ENCODE measurements at regions not wholly inside any gene's neighbourhood (a gene's known extent, or its start where the extent isn't known, plus 50 kb on each side); places are given as distances from the start of the nearest gene placed in this dataset.

DNA sequence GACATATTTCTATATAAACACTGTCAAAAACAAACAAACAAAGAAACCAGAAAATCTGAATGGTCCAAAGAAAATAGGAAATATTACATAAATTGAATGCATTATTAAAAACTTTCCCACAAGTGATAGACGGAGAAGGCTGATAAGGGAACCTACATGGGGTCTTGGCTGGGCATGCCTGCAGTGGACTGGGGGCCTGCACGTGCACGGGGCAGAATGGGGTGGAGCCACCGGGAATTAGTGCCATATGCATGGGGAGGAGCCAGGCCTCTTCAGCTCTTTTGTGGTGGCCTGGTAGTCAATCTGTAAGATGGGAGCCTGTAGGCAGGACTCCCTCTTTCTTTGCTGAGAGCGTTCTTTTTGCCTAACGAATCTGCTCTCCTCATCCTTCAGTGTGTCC lies 1031.7 kb upstream of the FBXO33 start:
- no peaks in the 10 kb centered on the region for H3K4me1 Mint-ChIP-seq
- ATAC-seq: no peak

DNA sequence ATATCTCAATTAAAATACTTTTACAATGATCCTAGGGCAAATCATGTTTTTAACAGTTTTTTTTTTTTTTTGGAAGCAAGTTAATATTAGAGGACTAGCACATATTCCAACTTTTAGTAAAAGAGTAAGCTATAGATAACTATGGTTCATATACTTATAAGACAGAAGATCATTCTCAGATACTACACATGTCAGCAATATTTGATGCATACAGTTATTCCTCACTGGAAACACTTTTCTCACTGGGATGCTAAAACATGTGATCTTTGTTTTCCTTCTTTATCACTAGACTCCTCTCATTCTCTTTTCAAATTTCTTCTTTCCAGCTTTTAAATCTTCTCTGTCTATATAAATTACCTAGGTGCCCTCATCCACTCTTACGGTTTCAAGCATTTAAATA lies 1020.4 kb upstream of the FBXO33 start:
- H3K27ac Mint-ChIP-seq: no peak overlapping the region
- ATAC-seq (no peak), DNase-seq (no peak)
- no peaks in the 10 kb centered on the region for H3K4me1 Mint-ChIP-seq
- H3K27me3 Mint-ChIP-seq: no peaks in the 10 kb centered on the region
- H3K4me3 Mint-ChIP-seq: no peak overlapping the region
- H3K9me3 Mint-ChIP-seq: no peaks in the 10 kb centered on the region

More for the DNA sequence above, 1031.7 kb upstream of the FBXO33 start:
- no peaks in the 10 kb centered on the region for H3K27me3 Mint-ChIP-seq
- H3K27ac Mint-ChIP-seq: peak overlapping the region in 1 of 2 donors; percentile 43
- DNase-seq: no peak
- H3K9me3 Mint-ChIP-seq: peaks cover 4 to 16% of the 10 kb centered on the region in 2 donors
- H3K4me3 Mint-ChIP-seq: no peak overlapping the region

DNA sequence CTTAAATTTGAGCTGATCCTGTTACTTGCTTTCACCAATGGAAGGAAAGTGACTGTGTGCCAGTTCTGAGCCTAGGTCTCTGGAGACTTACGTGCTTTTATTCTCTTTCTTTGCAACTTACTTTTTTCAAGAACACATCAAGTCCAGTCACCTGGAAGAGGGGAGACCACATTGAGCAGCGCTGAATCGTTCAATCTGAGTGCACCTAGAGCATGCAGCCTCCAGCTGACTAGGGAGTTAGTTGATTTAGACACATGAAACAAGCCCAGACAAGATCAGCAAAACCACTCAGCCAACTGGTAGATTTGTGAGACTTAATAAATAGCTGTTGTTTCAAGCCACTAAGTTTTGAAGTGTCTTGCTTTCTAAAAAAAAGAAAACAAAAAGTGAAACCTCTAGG lies 1014.8 kb upstream of the FBXO33 start:
- H3K4me1 Mint-ChIP-seq: no peaks in the 10 kb centered on the region
- DNase-seq (no peak), ATAC-seq (no peak)
- H3K9me3 Mint-ChIP-seq: no peaks in the 10 kb centered on the region
- H3K27ac Mint-ChIP-seq: no peak overlapping the region
- no peak overlapping the region for H3K4me3 Mint-ChIP-seq
- no peaks in the 10 kb centered on the region for H3K27me3 Mint-ChIP-seq

DNA sequence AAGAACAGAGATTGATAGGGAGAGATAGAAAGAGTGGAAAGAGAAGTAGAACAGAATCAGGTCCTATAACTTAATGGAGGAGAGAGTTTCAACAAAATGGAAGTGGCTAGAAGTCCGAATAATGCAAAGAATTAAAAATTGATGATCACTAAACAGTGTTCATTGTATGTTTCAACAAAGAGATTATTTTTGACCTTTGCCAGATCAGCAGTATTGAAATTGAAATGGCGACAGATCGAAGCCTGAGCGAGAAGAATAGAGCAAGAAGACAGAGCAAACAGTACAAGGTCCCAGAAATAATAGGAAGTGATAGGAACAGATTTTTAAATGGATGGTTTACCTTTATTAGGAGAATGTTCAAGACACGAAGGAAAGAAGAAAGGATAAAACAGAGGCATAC lies 1012.8 kb upstream of the FBXO33 start:
- Mint-ChIP-seq H3K27me3 (no peaks in the 10 kb centered on the region), H3K27ac (no peak overlapping the region), H3K4me1 (no peaks in the 10 kb centered on the region), H3K4me3 (no peak overlapping the region), H3K9me3 (no peaks in the 10 kb centered on the region)
- ATAC-seq: no peak
- no peak for DNase-seq

DNA sequence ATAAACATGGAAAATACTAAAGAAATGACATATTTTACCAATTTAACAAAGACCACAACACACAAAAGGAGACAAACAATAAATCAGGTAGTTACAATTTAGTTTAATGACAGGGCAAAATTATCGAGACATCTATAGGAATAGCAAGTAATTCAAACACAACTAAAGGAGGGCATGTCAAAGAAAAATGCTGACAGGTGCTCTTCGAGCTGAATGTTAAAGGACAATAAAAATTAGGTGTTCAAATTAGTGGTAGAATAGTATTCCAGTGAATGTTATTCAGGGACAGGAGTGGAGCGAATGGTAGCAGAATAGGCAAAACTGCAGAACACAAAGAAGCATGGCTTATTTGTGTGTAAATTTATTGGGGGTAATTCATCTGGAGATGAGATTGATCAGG lies 1004.3 kb upstream of the FBXO33 start:
- ATAC-seq (no peak), DNase-seq (no peak)
- no peaks in the 10 kb centered on the region for H3K4me1 Mint-ChIP-seq
- no peak overlapping the region for H3K27ac Mint-ChIP-seq
- no peaks in the 10 kb centered on the region for H3K27me3 Mint-ChIP-seq
- no peaks in the 10 kb centered on the region for H3K9me3 Mint-ChIP-seq
- no peak overlapping the region for H3K4me3 Mint-ChIP-seq

DNA sequence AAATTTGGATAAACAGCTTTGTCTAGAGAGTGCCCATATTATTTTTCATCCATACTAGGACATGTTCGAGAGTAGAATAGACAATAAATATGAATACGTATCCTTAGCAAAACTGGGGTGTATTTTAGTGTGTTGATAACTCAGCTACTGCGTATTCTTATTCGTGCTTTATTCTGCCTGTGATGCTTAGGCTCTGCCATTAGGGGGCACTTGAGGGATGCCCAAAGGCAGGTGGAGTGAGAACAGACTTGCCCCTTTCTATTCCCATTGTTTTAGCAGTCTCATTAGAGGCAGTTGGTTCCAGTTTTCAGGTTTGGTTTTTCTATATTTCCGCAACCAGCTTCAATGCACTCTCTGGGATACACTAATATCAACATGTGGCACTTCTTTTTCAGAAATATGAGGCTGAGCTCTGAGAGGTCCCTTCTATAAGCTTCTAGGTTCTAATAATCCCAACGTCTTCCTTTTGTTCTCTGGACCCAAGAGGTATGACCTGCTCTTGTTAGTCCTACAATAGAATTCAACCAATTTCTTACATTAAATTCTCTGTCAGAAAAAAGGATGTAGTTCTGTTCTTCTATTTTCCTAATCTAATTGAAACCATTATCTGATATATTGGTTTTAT lies 985.7 kb upstream of the FBXO33 start:
- no peak for ATAC-seq
- H3K27ac Mint-ChIP-seq: no peak overlapping the region

DNA sequence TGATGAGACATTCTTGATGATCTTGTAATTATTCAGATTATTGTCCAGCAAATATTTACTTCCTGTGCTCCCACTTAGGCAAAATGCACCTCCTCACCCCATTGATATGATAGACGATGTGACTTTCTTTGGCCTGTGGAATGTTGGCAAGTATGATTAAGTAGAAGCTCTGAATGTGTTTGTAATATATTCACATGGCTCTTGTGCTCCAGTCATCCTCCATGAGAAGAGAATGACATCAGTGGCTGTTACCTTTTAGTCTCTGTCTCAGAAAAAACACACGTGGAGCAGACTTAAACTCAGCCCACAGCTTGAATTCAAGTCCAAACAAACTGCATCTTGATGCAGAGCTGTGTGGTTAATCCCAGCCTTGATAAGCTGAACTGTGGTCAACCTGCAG lies 984.3 kb upstream of the FBXO33 start:
- no peaks in the 10 kb centered on the region for H3K9me3 Mint-ChIP-seq
- no peaks in the 10 kb centered on the region for H3K27me3 Mint-ChIP-seq
- H3K4me1 Mint-ChIP-seq: no peaks in the 10 kb centered on the region
- H3K4me3 Mint-ChIP-seq: no peak overlapping the region
- DNase-seq (no peak), ATAC-seq (no peak)
- H3K27ac Mint-ChIP-seq: peak overlapping the region in 1 of 2 donors; percentile 27

More for the DNA sequence above, 985.7 kb upstream of the FBXO33 start:
- Mint-ChIP-seq H3K27me3 (no peaks in the 10 kb centered on the region), H3K9me3 (no peaks in the 10 kb centered on the region), H3K4me1 (no peaks in the 10 kb centered on the region), H3K4me3 (no peak overlapping the region)
- peak; percentile 10 to 13 for DNase-seq

DNA sequence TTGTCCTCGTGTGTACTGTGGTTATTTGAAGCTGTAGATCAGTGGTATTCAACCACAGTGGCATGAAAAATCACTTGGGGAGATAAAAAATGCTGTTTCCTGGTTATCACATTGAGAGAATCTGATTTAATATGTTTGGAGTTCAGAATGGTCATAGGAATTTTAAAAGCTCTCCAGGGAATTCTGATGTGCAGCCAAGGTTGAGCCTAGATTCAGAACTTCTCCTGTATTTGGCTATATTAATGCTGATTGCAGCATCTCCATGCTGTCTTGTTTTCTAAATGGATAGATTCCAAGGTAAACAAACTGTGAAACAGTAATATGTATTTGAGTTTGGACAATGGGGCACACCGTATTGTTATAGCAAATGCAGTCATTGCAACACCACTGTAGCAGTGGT lies 982.2 kb upstream of the FBXO33 start:
- Mint-ChIP-seq H3K27ac (no peak overlapping the region), H3K9me3 (peaks cover 8 to 9% of the 10 kb centered on the region in 2 donors), H3K4me1 (no peaks in the 10 kb centered on the region), H3K27me3 (no peaks in the 10 kb centered on the region), H3K4me3 (no peak overlapping the region)
- no peak for DNase-seq
- no peak for ATAC-seq

DNA sequence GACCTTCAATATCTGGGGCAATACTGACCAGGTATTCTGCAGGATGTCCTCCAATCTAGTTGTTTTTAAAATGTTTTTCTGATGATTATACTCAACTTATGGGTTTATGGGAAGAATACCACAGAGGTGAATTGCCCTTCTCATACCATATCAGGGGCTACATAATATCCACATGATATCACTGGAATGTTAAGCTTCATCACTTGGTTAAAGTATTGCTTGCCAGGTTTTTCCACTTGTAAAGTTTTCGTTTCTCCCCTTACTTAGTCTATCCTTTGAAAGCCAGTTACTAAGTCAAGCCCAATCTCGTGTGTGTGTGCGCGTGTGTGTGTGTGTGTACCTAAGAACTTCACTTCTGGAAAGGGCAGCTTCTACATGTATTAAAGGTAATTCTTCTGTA lies 980.9 kb upstream of the FBXO33 start:
- H3K9me3 Mint-ChIP-seq: peaks cover 8 to 14% of the 10 kb centered on the region in 2 donors
- no peaks in the 10 kb centered on the region for H3K4me1 Mint-ChIP-seq
- no peak overlapping the region for H3K4me3 Mint-ChIP-seq
- no peak for DNase-seq
- ATAC-seq: no peak
- H3K27ac Mint-ChIP-seq: no peak overlapping the region
- H3K27me3 Mint-ChIP-seq: no peaks in the 10 kb centered on the region

DNA sequence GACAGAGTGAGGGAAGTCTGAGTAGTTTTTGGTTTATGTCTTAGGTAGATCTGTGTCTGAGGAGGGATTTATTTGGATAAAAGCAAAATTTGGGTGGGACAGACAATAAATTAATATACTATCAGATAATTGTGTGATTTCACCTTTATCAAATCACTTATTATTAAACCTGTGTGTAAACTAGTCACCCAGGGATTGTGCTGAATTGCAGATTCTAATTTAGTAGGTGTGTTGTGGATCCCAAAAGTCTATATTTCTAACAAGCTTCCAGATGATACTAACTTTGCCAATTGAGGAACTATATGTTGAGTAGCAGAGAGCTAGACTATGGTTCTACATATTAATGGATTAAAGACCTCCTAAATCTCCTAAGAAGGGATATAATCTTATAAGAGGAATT lies 978.5 kb upstream of the FBXO33 start:
- no peak overlapping the region for H3K27ac Mint-ChIP-seq
- ATAC-seq (no peak), DNase-seq (no peak)
- H3K4me3 Mint-ChIP-seq: no peak overlapping the region
- no peaks in the 10 kb centered on the region for H3K27me3 Mint-ChIP-seq
- H3K9me3 Mint-ChIP-seq: peaks cover 19 to 30% of the 10 kb centered on the region in 2 donors
- no peaks in the 10 kb centered on the region for H3K4me1 Mint-ChIP-seq

DNA sequence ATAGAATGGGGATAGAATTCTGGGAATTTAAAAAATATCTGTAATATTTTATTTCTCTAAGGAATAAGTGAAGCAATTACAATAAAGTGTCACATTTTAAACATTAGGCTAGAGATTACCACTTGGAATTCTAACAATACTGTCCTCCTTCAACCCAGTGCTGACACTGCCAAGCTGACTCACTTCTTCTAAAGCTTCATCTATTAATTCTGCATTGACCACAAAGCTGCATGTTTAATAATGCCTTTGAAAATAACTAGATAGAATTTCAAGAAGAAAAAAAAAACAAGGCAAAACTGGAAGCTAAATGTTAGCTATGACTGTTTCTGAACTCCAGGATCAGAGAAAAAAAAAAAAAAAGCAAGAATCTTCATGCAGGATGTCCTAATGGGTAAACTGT lies 970.7 kb upstream of the FBXO33 start:
- no peak overlapping the region for H3K4me3 Mint-ChIP-seq
- DNase-seq (no peak), ATAC-seq (no peak)
- peaks cover 5 to 24% of the 10 kb centered on the region in 2 donors for H3K9me3 Mint-ChIP-seq
- H3K27ac Mint-ChIP-seq: no peak overlapping the region
- H3K27me3 Mint-ChIP-seq: no peaks in the 10 kb centered on the region
- H3K4me1 Mint-ChIP-seq: no peaks in the 10 kb centered on the region

DNA sequence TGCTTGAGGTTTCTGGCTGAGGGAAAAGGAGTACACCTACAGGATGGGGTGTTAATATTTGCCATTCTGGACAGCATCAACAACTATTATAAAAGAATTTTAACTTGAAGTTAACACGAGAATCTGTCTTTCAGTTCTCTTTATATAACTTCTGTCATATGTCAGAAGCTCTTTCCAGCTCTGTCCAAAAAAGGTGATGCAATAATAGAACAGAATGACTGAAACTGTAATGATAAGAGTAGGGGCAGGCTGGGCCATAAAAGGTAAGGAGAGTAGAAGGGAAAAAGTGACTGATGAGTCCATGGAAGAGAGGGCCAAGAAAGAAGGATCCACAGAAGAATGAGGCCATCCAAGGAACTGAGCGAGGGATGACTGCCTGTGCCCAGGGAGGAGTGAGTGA lies 966.7 kb upstream of the FBXO33 start:
- H3K4me1 Mint-ChIP-seq: no peaks in the 10 kb centered on the region
- H3K9me3 Mint-ChIP-seq: no peaks in the 10 kb centered on the region
- no peak for ATAC-seq
- no peak overlapping the region for H3K4me3 Mint-ChIP-seq
- H3K27ac Mint-ChIP-seq: peak overlapping the region in 1 of 2 donors; percentile 38
- no peaks in the 10 kb centered on the region for H3K27me3 Mint-ChIP-seq
- DNase-seq: no peak

DNA sequence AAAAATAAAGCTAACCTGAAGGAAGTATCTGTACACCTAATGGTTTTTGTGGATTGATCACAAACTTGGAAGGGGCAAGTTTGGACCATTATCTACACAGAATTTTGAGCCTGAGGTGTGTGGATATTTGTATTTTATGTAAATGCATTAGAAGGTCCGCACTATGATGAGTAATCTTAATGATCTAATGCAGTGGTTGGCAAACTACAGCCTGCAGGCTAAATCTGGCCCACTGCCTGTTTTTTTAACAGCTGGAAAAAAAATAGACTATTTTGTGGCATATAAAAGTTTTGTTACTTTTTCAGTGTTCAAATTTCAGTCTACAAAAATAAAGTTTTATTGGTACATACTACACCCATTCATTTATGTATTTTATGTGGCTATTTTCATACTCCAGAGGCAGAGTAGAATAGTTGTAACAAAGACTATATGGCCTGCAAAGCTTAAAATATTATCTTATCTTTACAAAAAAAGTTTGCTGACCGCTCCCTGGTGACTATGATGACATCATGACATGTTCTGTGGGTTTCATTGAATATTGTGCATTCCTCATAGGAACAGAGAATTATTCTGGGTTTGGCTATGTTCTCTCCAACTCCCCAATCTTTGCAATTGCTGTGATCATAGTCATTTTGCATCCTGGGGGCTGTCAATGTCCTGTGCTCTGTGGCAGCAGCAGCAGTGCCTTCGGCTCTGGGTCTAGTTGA lies 962.6 kb upstream of the FBXO33 start:
- DNase-seq (no peak), ATAC-seq (no peak)
- Mint-ChIP-seq H3K27me3 (no peaks in the 10 kb centered on the region), H3K27ac (no peak overlapping the region), H3K4me1 (no peaks in the 10 kb centered on the region), H3K4me3 (no peak overlapping the region), H3K9me3 (no peaks in the 10 kb centered on the region)

DNA sequence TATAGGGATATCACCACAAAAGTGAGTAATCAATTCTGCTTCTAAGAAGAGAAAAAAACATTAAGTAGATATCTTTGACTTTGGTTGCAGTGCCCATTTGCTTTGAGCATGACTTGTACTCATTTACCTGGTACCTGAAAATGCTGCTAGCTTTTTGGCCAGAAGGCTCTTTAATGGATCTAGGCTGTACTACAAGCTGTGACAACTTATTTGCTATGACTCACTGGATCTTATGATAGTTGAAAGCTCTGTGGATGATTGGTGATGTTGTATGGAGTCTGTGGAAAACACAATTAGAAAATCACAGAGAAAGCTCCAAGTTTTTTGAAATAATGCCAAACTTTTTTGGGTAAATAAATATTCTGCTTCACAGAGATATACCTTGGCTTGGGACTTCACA lies 960.9 kb upstream of the FBXO33 start:
- no peak overlapping the region for H3K27ac Mint-ChIP-seq
- no peak for DNase-seq
- no peaks in the 10 kb centered on the region for H3K9me3 Mint-ChIP-seq
- H3K4me1 Mint-ChIP-seq: no peaks in the 10 kb centered on the region
- no peak overlapping the region for H3K4me3 Mint-ChIP-seq
- ATAC-seq: no peak
- no peaks in the 10 kb centered on the region for H3K27me3 Mint-ChIP-seq

DNA sequence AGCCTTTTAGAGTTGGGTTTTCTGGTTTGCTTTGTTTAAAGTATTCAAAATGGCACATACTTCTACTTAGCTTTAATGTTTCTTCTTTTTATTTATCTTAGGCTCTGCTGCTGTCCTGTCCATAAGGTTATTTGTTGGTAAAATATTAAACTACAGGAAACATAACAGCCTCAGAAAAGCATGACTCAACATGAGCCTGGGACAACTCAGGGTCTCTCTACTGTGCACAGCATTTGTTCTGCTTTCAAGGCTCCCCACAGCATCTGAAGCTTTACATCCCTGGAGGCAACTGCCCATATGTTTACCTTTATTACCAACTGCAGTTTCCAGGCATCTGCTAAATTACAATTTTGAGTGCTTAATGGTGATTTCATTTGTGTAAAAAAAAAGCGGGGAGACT lies 954.2 kb upstream of the FBXO33 start:
- ATAC-seq (no peak), DNase-seq (no peak)
- no peaks in the 10 kb centered on the region for H3K9me3 Mint-ChIP-seq
- no peak overlapping the region for H3K27ac Mint-ChIP-seq
- no peaks in the 10 kb centered on the region for H3K27me3 Mint-ChIP-seq
- H3K4me3 Mint-ChIP-seq: no peak overlapping the region
- H3K4me1 Mint-ChIP-seq: no peaks in the 10 kb centered on the region

DNA sequence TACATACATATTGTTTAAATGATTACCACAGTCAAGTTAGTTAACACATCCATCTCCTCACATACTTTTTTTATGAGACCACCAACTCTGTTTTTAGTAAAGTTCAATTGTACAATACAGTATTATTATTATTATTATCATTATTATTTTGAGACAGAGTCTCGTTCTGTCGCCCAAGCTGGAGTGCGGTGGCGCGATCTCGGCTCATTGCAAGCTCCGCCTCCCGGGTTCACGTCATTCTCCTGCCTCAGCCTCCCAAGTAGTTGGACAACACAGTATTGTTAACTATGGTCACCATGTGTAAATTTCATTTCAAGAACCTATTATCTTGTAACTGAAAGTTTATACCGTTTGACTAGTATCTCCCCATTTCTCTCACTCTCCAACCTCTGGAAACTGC lies 942.0 kb upstream of the FBXO33 start:
- DNase-seq: no peak
- Mint-ChIP-seq H3K27me3 (no peaks in the 10 kb centered on the region), H3K4me3 (no peak overlapping the region), H3K9me3 (peaks cover 0 to under 1% of the 10 kb centered on the region in 2 donors), H3K27ac (no peak overlapping the region), H3K4me1 (no peaks in the 10 kb centered on the region)
- no peak for ATAC-seq

DNA sequence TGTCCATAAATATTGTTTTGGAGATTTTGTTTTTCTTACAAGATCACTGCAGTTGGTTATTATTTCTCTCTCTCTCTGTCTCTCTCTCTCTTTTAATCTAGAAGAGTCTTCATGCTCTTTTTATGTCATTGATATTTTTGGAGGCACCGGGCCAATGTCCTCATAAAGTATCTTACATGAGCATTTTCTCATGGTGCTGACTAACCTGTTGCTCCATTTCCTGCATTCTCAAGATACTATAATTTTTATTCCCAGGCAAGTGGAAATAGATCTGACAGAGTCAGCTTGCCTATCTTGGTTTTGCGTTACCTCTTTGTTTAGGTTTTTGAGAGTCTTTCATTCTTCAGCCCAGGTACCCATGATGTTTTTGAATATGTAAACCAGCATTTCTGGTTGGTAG lies 938.8 kb upstream of the FBXO33 start:
- no peak for ATAC-seq

More for the DNA sequence above, 938.8 kb upstream of the FBXO33 start:
- no peak for DNase-seq
- Mint-ChIP-seq H3K4me1 (no peaks in the 10 kb centered on the region), H3K27me3 (no peaks in the 10 kb centered on the region), H3K4me3 (no peak overlapping the region), H3K27ac (no peak overlapping the region), H3K9me3 (no peaks in the 10 kb centered on the region)

All from stimulated activated naive CD8-positive, alpha-beta T cell treated with anti-CD3 and anti-CD28 coated beads, Interleukin-15, amount 100 ng/mL, for 72 hours (primary cell).